Heart left ventricle (tissue), 13 donors: ENCODE measurements at regions not wholly inside any gene's neighbourhood (a gene's known extent, or its start where the extent isn't known, plus 50 kb on each side); places are given as distances from the start of the nearest gene placed in this dataset.

ENCODE experiments used
- POLR2A ChIP-seq, 2 donors: fragments of 450-650 bp; IDR thresholded peaks; one replicate each; pipeline ENCODE4 v1.6.1; 2017; ENCODE audit warnings: antibody characterized with exemption in 2 of 2, mild to moderate bottlenecking in 2 of 2, moderate library complexity in 2 of 2
- TF ChIP-seq, protein P1 (sequence below), 12 donors: fragments of 200-600 bp; sonication (generic) in 4 of 12; IDR thresholded peaks; one replicate each; pipeline versions ENCODE4 v1.5.0 to v1.8.0; 2018 to 2022; ENCODE audit warnings: antibody characterized with exemption in 12 of 12, mild to moderate bottlenecking in 5 of 12
- donor health status: ischemic (EF 13 %, LVEDD 7.1; RV severe dilation, severe dysfunction).
- donor health status: DM: no; HTN: yes; CAD: no.
- donor health status: DM: no; HTN: no; CAD: no.
- donor health status: ischemic (EF 25% LVEDD 6.9; RV normal size, moderate dysfunction).
- donor health status: ischemic (EF 25% LVEDD 5.7; RV mildly dilated, moderate dysfunction).
- donor health status: ischemic (EF 35%, LVEDD 5.7; RV mildly dilated, moderate dysfunction).
- donor health status: nonischemic (EF 11% LVEDD 7.7; RV severe dilation, severe dysfunction).
- donor health status: DM: yes; HTN: yes; CAD: no.
- donor health status: PGD.
- donor health status: ischemic (EF 29% LVEDD 5.4; RV normal size, mild dysfunction).
- donor health status: nonischemic (EF 23%, LVEDD 6.1; RV moderate dilation, normal function).

DNA sequence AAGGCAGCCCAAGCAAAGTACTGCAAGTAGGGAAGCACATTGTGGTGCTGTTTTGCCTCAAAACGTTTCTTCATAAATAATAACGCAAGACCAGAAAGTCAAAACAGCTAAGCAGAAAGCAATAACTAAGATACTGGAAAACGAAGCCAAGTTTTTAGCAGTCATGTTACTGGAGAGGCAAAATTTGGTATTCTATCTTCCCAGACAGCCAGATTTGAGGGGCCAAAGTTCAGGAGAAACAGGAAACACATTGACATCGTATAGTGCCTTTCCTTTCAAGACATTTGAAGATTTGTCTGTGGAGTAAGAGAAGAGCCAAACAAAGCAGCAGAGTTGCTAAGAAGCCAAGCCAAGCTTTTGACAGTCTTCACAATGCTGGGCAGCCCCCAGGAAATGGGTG is 843.6 kb upstream of the NECTIN3 start:
- TF ChIP-seq POLR2A (IDR thresholded peaks at IDR 0.05): no peak
- TF ChIP-seq, protein P1, sequence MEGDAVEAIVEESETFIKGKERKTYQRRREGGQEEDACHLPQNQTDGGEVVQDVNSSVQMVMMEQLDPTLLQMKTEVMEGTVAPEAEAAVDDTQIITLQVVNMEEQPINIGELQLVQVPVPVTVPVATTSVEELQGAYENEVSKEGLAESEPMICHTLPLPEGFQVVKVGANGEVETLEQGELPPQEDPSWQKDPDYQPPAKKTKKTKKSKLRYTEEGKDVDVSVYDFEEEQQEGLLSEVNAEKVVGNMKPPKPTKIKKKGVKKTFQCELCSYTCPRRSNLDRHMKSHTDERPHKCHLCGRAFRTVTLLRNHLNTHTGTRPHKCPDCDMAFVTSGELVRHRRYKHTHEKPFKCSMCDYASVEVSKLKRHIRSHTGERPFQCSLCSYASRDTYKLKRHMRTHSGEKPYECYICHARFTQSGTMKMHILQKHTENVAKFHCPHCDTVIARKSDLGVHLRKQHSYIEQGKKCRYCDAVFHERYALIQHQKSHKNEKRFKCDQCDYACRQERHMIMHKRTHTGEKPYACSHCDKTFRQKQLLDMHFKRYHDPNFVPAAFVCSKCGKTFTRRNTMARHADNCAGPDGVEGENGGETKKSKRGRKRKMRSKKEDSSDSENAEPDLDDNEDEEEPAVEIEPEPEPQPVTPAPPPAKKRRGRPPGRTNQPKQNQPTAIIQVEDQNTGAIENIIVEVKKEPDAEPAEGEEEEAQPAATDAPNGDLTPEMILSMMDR (IDR thresholded peaks at IDR 0.05): no peak
